HG03558 (cell line): ENCODE measurements at regions not wholly inside any gene's neighbourhood (a gene's known extent, or its start where the extent isn't known, plus 50 kb on each side); places are given as distances from the start of the nearest gene placed in this dataset.
A peak's percentile ranks its signal among the peaks of the same experiment; 100 is the strongest.

ENCODE experiments used
- ATAC-seq: cut with Tn5 transposase; IDR thresholded peaks from one replicate; pipeline ENCODE4 v1.9.1; 2021; ENCODE audit warnings: moderate number of reproducible peaks; ENCODE audit not compliant: unreplicated experiment; ENCODE audit errors: extremely low read depth

GRCh38 chr13:60647547-60647946, 250.5 kb downstream of the TDRD3 start:
- no peak for ATAC-seq

GRCh38 chr13:60646620-60647019, 249.6 kb downstream of the TDRD3 start:
- ATAC-seq: no peak

GRCh38 chr13:60645676-60646075, 248.7 kb downstream of the TDRD3 start:
- no peak for ATAC-seq

GRCh38 chr13:60642552-60642951, 245.5 kb downstream of the TDRD3 start:
- no peak for ATAC-seq

GRCh38 chr13:60629158-60629557, 232.1 kb downstream of the TDRD3 start:
- no peak for ATAC-seq

- peak; percentile 58 for ATAC-seq
Measured at GRCh38 chr13:60627071-60627686, 230.2 kb downstream of the TDRD3 start.
